GM12892 (cell line): ENCODE measurements at regions not wholly inside any gene's neighbourhood (a gene's known extent, or its start where the extent isn't known, plus 50 kb on each side); places are given as distances from the start of the nearest gene placed in this dataset.

Source experiments
- POLR2A ChIP-seq: IDR thresholded peaks from 2 replicates; pipeline ENCODE4 v1.6.1; 2011; ENCODE audit warnings: low read depth, low read length, control low read depth
- POLR2AphosphoS5 ChIP-seq: IDR thresholded peaks from 2 replicates; pipeline ENCODE4 v1.6.1; 2011; ENCODE audit warnings: low read depth, low read length, control low read depth

DNA sequence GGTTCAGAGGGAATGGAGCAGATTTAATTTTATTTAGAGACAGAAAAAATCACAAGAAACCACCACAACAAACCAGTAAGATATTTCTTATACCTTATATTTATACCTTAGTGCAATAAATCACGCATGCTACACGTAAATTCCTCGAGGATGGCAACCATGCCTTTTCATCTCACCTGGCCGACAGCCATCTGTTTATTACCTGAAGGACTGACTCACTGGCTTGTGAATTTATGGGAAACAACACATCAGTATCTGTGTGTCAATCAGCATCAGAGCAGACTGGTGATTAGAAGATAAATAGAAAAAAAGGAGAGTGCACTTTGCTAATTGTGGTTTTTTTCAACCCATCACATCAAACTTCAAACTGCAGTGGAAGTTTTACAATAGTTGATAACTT lies 58.4 kb downstream of the S1PR1 start:
- TF ChIP-seq POLR2A, result no peak
- no peak for TF ChIP-seq POLR2AphosphoS5
